ENCODE measurements at regions not wholly inside any gene's neighbourhood (a gene's known extent, or its start where the extent isn't known, plus 50 kb on each side); places are given as distances from the start of the nearest gene placed in this dataset.

- TF ChIP-seq, protein P1, sequence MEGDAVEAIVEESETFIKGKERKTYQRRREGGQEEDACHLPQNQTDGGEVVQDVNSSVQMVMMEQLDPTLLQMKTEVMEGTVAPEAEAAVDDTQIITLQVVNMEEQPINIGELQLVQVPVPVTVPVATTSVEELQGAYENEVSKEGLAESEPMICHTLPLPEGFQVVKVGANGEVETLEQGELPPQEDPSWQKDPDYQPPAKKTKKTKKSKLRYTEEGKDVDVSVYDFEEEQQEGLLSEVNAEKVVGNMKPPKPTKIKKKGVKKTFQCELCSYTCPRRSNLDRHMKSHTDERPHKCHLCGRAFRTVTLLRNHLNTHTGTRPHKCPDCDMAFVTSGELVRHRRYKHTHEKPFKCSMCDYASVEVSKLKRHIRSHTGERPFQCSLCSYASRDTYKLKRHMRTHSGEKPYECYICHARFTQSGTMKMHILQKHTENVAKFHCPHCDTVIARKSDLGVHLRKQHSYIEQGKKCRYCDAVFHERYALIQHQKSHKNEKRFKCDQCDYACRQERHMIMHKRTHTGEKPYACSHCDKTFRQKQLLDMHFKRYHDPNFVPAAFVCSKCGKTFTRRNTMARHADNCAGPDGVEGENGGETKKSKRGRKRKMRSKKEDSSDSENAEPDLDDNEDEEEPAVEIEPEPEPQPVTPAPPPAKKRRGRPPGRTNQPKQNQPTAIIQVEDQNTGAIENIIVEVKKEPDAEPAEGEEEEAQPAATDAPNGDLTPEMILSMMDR (conservative IDR thresholded peaks at IDR 0.05; ENCODE audit: low read depth, low read length) = no peak
- TF ChIP-seq POLR2A (IDR thresholded peaks at IDR 0.05; ENCODE audit: low read depth, low read length) = no peak
These were observed 356.0 kb downstream of the GATA3 start for GRCh38 chr10:8410506-8410905.

All from IMR-90 (cell line).